Parathyroid adenoma (tissue), 2 donors: ENCODE measurements at regions not wholly inside any gene's neighbourhood (a gene's known extent, or its start where the extent isn't known, plus 50 kb on each side); places are given as distances from the start of the nearest gene placed in this dataset.

ENCODE experiments used
- H2AFZ ChIP-seq: fragments of 300-600 bp; sonication (generic); one replicate; pipeline ENCODE4 v1.7.0; 2017; ENCODE audit warnings: antibody characterized with exemption, mild to moderate bottlenecking
- H3K27ac ChIP-seq: fragments of 300-600 bp; sonication (generic); one replicate; pipeline ENCODE4 v1.7.0; 2017
- H3K27me3 ChIP-seq: fragments of 300-600 bp; sonication (generic); one replicate; pipeline ENCODE4 v1.7.0; 2017; ENCODE audit warnings: low read length; ENCODE audit not compliant: control insufficient read depth, insufficient read depth
- H3K36me3 ChIP-seq: fragments of 300-600 bp; sonication (generic); one replicate; pipeline ENCODE4 v1.7.0; 2017; ENCODE audit warnings: low read length; ENCODE audit not compliant: control insufficient read depth, insufficient read depth
- H3K4me1 ChIP-seq: fragments of 300-600 bp; sonication (generic); one replicate; pipeline ENCODE4 v1.7.0; 2017; ENCODE audit warnings: control low read depth
- H3K4me2 ChIP-seq: fragments of 300-600 bp; sonication (generic); one replicate; pipeline ENCODE4 v1.7.0; 2017; ENCODE audit warnings: low read length
- H3K4me3 ChIP-seq: fragments of 300-600 bp; sonication (generic); one replicate; pipeline ENCODE4 v1.7.0; 2017; ENCODE audit warnings: low read depth, low read length
- H3K79me2 ChIP-seq: fragments of 300-600 bp; sonication (generic); one replicate; pipeline ENCODE4 v1.7.0; 2017; ENCODE audit warnings: control low read depth
- H3K9ac ChIP-seq: fragments of 300-600 bp; sonication (generic); one replicate; pipeline ENCODE4 v1.7.0; 2017; ENCODE audit warnings: mild to moderate bottlenecking
- H3K9me3 ChIP-seq: fragments of 300-600 bp; sonication (generic); one replicate; pipeline ENCODE4 v1.7.0; 2017; ENCODE audit warnings: low read length; ENCODE audit not compliant: control insufficient read depth
- TF ChIP-seq, protein P1 (sequence below): fragments of 300-600 bp; sonication (generic); IDR thresholded peaks from one replicate; pipeline ENCODE4 v1.7.0; 2017; ENCODE audit warnings: antibody characterized with exemption, mild to moderate bottlenecking
- donor health status: primary hyperparathyroidism.

DNA sequence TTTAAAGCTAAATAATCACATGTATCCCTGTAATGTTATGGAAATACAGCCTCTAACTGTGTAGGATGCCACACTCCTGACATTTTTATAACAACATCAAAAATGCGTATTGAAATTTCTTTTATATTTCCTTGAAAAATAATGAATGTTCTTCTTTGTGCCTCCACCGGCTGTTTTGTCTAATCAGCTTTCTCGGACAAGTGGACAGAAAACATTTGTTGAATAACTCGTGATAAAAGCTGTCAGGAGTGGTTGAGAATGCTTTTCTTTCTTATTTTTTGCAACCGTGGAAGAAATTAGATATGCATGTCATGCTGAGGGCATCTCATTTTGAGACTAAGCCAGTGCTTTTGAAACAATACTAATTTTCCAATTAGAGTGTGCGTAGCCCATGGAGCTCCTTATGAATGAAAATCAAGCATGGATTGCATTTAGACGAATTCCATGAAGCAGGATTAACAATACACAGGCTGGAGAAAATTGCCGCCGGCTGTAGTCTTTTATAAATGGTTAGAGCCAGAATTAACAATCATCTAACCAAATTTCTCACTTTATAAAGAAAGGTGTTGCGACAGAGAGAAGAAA lies 614.5 kb upstream of the LCORL start:
- H3K79me2 ChIP-seq, result no peaks in the 10 kb centered on the region
- H3K4me3 ChIP-seq, result peak overlapping the region; percentile 42
- H3K4me2 ChIP-seq, result peak overlapping the region; percentile 74
- H3K9ac ChIP-seq, result no peak overlapping the region
- TF ChIP-seq, protein P1, sequence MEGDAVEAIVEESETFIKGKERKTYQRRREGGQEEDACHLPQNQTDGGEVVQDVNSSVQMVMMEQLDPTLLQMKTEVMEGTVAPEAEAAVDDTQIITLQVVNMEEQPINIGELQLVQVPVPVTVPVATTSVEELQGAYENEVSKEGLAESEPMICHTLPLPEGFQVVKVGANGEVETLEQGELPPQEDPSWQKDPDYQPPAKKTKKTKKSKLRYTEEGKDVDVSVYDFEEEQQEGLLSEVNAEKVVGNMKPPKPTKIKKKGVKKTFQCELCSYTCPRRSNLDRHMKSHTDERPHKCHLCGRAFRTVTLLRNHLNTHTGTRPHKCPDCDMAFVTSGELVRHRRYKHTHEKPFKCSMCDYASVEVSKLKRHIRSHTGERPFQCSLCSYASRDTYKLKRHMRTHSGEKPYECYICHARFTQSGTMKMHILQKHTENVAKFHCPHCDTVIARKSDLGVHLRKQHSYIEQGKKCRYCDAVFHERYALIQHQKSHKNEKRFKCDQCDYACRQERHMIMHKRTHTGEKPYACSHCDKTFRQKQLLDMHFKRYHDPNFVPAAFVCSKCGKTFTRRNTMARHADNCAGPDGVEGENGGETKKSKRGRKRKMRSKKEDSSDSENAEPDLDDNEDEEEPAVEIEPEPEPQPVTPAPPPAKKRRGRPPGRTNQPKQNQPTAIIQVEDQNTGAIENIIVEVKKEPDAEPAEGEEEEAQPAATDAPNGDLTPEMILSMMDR, result no peak
- H3K9me3 ChIP-seq, result no peaks in the 10 kb centered on the region
- H2AFZ ChIP-seq, result no peak overlapping the region
- no peaks in the 10 kb centered on the region for H3K36me3 ChIP-seq
- H3K27ac ChIP-seq, result peak overlapping the region; percentile 30
- H3K27me3 ChIP-seq, result no peaks in the 10 kb centered on the region
- H3K4me1 ChIP-seq, result peaks cover 3% of the 10 kb centered on the region

DNA sequence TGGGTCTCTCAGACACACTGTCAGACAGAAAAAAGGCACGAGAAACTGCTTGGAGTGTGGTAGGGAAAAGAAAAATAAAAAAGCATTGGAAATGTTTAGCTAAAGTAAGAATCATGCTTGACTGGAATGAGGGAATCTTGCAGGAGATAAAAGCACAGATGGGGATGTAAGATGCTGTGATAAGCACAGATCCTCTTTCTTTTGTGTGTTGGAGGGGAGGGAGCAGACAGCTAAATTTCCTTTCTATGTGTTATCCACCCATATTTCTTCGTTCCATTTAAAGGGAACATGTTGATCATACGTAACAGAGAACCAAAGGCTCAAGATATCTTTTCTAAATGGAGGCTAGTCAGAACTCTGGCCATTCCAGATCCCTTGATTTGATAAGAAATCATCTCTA lies 614.0 kb upstream of the LCORL start:
- Histone ChIP-seq H3K4me2 (peak overlapping the region; percentile 74), H3K27me3 (no peaks in the 10 kb centered on the region), H3K9me3 (no peaks in the 10 kb centered on the region), H3K9ac (no peak overlapping the region), H3K4me1 (peaks cover 3% of the 10 kb centered on the region), H3K27ac (peak overlapping the region; percentile 30), H2AFZ (no peak overlapping the region), H3K79me2 (no peaks in the 10 kb centered on the region), H3K4me3 (peak overlapping the region; percentile 42), H3K36me3 (no peaks in the 10 kb centered on the region)
- TF ChIP-seq, protein P1, result no peak

DNA sequence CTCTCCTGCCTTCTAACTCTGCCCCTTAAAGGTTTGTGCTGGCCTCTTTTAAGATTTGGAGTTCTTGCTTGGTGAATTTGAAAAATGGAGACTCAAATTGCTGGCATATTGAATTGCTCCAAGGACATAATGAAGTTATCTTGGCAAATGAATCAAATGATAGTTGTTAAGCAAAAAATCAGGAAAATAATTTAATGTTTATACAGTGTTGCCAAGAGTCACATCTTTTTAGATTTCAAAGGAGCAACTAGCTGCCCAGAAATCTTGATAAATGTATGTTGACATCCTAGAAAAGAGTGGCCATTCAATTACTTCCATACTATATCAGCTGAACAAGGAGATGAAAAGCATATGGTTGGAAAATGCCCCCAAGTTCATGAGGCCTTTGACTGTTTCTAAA lies 610.0 kb upstream of the LCORL start:
- H3K9ac ChIP-seq, result no peak overlapping the region
- TF ChIP-seq, protein P1, result no peak
- H3K4me1 ChIP-seq, result no peaks in the 10 kb centered on the region
- H3K27ac ChIP-seq, result no peak overlapping the region
- no peaks in the 10 kb centered on the region for H3K79me2 ChIP-seq
- H3K36me3 ChIP-seq, result no peaks in the 10 kb centered on the region
- H3K27me3 ChIP-seq, result no peaks in the 10 kb centered on the region
- no peaks in the 10 kb centered on the region for H3K9me3 ChIP-seq
- no peak overlapping the region for H3K4me3 ChIP-seq
- H3K4me2 ChIP-seq, result no peak overlapping the region
- no peak overlapping the region for H2AFZ ChIP-seq

DNA sequence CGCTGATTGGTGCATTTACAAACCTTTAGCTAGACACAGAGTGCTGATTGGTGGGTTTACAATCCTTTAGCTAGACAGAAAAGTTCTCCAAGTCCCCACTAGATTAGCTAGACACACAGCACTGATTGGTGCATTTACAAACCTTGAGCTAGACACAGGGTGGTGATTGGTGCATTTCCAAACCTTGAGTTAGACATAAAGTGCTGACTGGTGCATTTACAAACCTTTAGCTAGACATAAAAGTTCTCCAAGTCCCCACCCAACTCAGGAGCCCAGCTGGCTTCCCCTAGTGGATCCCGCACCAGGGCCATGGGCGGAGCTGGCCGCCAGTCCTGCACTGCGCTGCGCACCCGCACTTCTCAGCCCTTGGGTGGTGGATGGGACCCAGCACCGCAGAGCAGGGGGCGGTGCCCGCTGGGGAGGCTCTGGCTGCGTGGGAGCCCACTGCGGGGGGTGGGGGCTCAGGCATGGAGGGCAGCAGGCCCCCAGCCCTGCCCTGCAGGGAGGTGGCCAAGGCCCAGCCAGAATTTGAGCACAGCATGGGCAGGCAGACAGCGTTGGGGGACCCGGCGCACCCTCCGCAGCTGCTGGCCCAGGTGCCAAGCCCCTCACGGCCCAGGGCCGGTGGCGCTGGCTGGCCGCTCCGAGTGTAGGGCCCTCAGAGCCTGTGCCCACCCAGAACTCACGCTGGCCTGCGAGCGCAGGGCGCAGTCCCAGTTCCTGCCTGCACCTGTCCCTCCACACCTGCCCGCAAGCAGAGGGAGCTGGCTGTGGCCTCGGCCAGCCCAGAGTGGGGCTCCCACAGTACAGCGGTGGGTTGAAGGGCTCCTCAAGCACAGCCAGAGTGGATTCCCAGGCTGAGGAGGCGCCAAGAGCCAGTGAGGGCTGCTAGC lies 608.9 kb upstream of the LCORL start:
- H2AFZ ChIP-seq, result no peak overlapping the region
- H3K4me1 ChIP-seq, result no peaks in the 10 kb centered on the region
- no peaks in the 10 kb centered on the region for H3K36me3 ChIP-seq
- H3K27ac ChIP-seq, result no peak overlapping the region
- no peak overlapping the region for H3K4me2 ChIP-seq
- H3K9ac ChIP-seq, result no peak overlapping the region
- H3K4me3 ChIP-seq, result no peak overlapping the region
- no peaks in the 10 kb centered on the region for H3K27me3 ChIP-seq
- no peaks in the 10 kb centered on the region for H3K79me2 ChIP-seq
- no peaks in the 10 kb centered on the region for H3K9me3 ChIP-seq
- TF ChIP-seq, protein P1, result no peak
